GM12892 (cell line): ENCODE measurements at regions not wholly inside any gene's neighbourhood (a gene's known extent, or its start where the extent isn't known, plus 50 kb on each side); places are given as distances from the start of the nearest gene placed in this dataset.

Experiments
- POLR2A ChIP-seq: IDR thresholded peaks from 2 replicates; pipeline ENCODE4 v1.6.1; 2011; ENCODE audit warnings: low read depth, low read length, control low read depth
- POLR2AphosphoS5 ChIP-seq: IDR thresholded peaks from 2 replicates; pipeline ENCODE4 v1.6.1; 2011; ENCODE audit warnings: low read depth, low read length, control low read depth

- TF ChIP-seq POLR2A, result no peak
- no peak for TF ChIP-seq POLR2AphosphoS5
Observed at GRCh38 chr13:22081430-22081829, 410.6 kb downstream of the FGF9 start.
